Adrenal gland (tissue), 5 donors: ENCODE measurements at regions not wholly inside any gene's neighbourhood (a gene's known extent, or its start where the extent isn't known, plus 50 kb on each side); places are given as distances from the start of the nearest gene placed in this dataset.

Source experiments
- CTCF ChIP-seq, 6 experiments: fragments of 450-650 bp in 4 of 6; fragments of 200-600 bp in 2 of 6; sonication (generic) in 1 of 6; IDR thresholded peaks; 1 replicate in 5 of 6; 2 replicates in 1 of 6; pipeline versions ENCODE4 v1.5.1 to v1.8.0; 2016 to 2021; ENCODE audit warnings: antibody characterized with exemption in 6 of 6, mild to moderate bottlenecking in 2 of 6, moderate library complexity in 1 of 6
- POLR2A ChIP-seq, 2 donors: fragments of 450-650 bp; IDR thresholded peaks; one replicate each; pipeline ENCODE4 v1.6.1; 2017; ENCODE audit warnings: antibody characterized with exemption in 2 of 2, mild to moderate bottlenecking in 2 of 2, moderate library complexity in 1 of 2
- donor health status: DM: no; HTN: no; CAD: no.

GRCh38 chr15:77821959-77822256 lies 189.2 kb upstream of the LINGO1 start:
- no peak for TF ChIP-seq CTCF (IDR thresholded peaks at IDR 0.05)
- no peak for TF ChIP-seq POLR2A (IDR thresholded peaks at IDR 0.05)
